ENCODE measurements at regions not wholly inside any gene's neighbourhood (a gene's known extent, or its start where the extent isn't known, plus 50 kb on each side); places are given as distances from the start of the nearest gene placed in this dataset.

DNA sequence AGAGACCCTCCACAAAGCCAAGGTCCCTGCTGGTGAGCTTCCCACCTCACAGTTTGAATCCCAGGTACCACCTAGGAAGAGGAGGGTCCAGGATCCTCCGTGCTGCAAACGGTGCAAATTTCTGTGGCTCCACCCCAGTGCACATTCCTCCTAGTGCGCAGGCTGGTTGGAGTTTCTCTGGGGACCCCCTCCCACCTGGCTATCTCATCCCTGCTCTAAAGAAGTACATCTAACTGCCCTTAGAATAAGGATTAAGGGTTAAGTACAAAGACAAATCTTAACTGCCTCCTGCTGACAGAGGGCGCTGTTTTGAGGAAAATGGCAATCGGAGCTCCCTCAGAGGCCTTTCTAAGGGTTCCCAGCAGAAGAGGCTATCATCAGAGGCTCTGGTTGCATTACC is 109.6 kb upstream of the FSIP2 start:
- no peak for ATAC-seq (ENCODE audit: low FRiP score in 2 of 2)

DNA sequence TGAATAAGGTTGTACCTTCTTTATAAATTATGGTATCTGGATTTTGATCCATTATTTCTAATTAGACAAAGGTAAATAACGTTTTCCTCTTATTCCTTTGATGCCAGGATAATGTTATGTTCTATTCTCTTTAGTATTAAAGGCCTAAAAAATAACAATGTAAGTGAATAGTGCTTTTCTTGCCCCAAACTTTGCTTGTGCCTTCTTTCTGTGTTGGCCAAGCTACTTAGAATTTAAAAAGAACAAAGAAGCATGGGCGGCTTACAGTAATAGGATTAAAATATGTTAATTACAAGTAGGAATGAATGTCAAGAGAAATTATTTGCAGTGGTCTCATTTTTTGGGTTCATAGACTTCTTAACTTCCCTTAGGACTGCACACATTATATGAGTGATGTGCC is 105.0 kb upstream of the FSIP2 start:
- ATAC-seq (ENCODE audit: low FRiP score in 2 of 2) = no peak
- no peak overlapping the region for H3K27ac ChIP-seq
- H3K36me3 ChIP-seq = no peaks in the 10 kb centered on the region
- DNase-seq = no peak
- H3K4me1 ChIP-seq = no peaks in the 10 kb centered on the region
- no peak overlapping the region for H3K4me3 ChIP-seq
- WGBS, 2 donors = 67 to 78% methylated on average over 2 of the region's 2 CpGs
- H3K9me3 ChIP-seq = no peaks in the 10 kb centered on the region
- no peaks in the 10 kb centered on the region for H3K27me3 ChIP-seq
- TF ChIP-seq, protein P1, sequence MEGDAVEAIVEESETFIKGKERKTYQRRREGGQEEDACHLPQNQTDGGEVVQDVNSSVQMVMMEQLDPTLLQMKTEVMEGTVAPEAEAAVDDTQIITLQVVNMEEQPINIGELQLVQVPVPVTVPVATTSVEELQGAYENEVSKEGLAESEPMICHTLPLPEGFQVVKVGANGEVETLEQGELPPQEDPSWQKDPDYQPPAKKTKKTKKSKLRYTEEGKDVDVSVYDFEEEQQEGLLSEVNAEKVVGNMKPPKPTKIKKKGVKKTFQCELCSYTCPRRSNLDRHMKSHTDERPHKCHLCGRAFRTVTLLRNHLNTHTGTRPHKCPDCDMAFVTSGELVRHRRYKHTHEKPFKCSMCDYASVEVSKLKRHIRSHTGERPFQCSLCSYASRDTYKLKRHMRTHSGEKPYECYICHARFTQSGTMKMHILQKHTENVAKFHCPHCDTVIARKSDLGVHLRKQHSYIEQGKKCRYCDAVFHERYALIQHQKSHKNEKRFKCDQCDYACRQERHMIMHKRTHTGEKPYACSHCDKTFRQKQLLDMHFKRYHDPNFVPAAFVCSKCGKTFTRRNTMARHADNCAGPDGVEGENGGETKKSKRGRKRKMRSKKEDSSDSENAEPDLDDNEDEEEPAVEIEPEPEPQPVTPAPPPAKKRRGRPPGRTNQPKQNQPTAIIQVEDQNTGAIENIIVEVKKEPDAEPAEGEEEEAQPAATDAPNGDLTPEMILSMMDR (IDR thresholded peaks at IDR 0.05) = no peak
- TF ChIP-seq POLR2A (IDR thresholded peaks at IDR 0.05) (no peak), POLR2AphosphoS5 (IDR thresholded peaks at IDR 0.05) (no peak)

More for the DNA sequence above, 109.6 kb upstream of the FSIP2 start:
- TF ChIP-seq, protein P1 (IDR thresholded peaks at IDR 0.05) = no peak
- TF ChIP-seq POLR2AphosphoS5 (IDR thresholded peaks at IDR 0.05) (no peak), EP300 (IDR thresholded peaks at IDR 0.05) (no peak), POLR2A (IDR thresholded peaks at IDR 0.05) (no peak)
- no peak for DNase-seq
- no peak overlapping the region for H3K27ac ChIP-seq
- H3K9me3 ChIP-seq = no peaks in the 10 kb centered on the region
- no peak overlapping the region for H3K4me3 ChIP-seq
- no peaks in the 10 kb centered on the region for H3K36me3 ChIP-seq
- H3K27me3 ChIP-seq = no peaks in the 10 kb centered on the region
- 34 to 36% methylated on average over 5 of the region's 5 CpGs for WGBS, 2 donors
- H3K4me1 ChIP-seq = no peaks in the 10 kb centered on the region

GRCh38 chr2:185638771-185639170 is 99.8 kb upstream of the FSIP2 start:
- Histone ChIP-seq H3K36me3 (no peaks in the 10 kb centered on the region), H3K4me3 (no peak overlapping the region), H3K27me3 (no peaks in the 10 kb centered on the region), H3K9me3 (no peaks in the 10 kb centered on the region), H3K4me1 (no peaks in the 10 kb centered on the region), H3K27ac (no peak overlapping the region)
- WGBS, 2 donors = 45 to 51% methylated on average over 3 of the region's 3 CpGs
- ATAC-seq (ENCODE audit: low FRiP score in 2 of 2) = no peak
- no peak for DNase-seq
- TF ChIP-seq EP300 (IDR thresholded peaks at IDR 0.05) = no peak
- TF ChIP-seq POLR2AphosphoS5 (IDR thresholded peaks at IDR 0.05) = no peak
- TF ChIP-seq, protein P1 (IDR thresholded peaks at IDR 0.05) = no peak
- TF ChIP-seq POLR2A (IDR thresholded peaks at IDR 0.05) = no peak

DNA sequence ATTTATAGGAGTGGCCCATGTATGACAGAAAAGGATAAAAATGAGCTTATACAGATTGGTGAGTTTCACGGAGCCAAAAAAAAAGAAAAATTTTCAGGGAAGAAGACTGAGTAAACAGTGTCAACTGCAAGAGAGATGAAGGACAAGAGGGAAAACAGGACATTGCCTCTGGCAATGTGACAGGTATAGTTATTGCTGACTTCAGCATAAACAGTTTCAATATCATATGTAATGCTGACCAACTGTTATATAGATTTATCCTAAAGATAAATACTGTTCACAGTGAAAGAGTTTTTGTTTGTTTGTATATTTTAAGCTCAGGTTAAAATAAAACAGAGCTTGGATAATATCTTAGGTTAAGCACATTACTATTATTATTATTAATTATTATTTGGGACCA is 98.0 kb upstream of the FSIP2 start:
- no peak for ATAC-seq (ENCODE audit: low FRiP score in 2 of 2)
- Histone ChIP-seq H3K4me1 (no peaks in the 10 kb centered on the region), H3K27ac (no peak overlapping the region), H3K36me3 (no peaks in the 10 kb centered on the region), H3K27me3 (no peaks in the 10 kb centered on the region), H3K4me3 (no peak overlapping the region), H3K9me3 (no peaks in the 10 kb centered on the region)
- 74 to 81% methylated on average over 1 of the region's 1 CpG for WGBS, 2 donors
- TF ChIP-seq, protein P1 (IDR thresholded peaks at IDR 0.05) = no peak
- TF ChIP-seq POLR2AphosphoS5 (IDR thresholded peaks at IDR 0.05) (no peak), POLR2A (IDR thresholded peaks at IDR 0.05) (no peak), EP300 (IDR thresholded peaks at IDR 0.05) (no peak)
- DNase-seq = no peak

DNA sequence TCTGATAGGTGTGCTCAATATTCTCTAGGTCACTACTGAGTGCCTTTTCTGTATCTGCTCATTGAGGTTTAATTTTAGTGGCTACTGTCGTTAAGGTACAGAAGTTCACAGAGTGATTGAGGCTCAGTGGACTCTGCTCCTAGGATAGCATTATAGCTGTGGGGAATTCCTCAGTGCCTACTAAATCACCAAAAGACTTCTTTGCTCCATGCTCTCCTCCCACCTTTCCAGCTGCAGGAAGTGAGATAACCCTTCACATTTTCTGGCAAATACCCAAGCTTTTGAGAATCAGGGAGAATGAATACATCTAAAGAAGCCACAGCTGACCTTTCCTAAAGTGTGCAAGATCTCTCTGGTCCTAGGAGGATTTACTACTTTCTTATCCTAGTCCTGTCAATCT is 95.2 kb upstream of the FSIP2 start:
- 65 to 94% methylated on average over 1 of the region's 1 CpG for WGBS, 2 donors
- Histone ChIP-seq H3K36me3 (no peaks in the 10 kb centered on the region), H3K4me1 (no peaks in the 10 kb centered on the region), H3K27ac (no peak overlapping the region), H3K9me3 (no peaks in the 10 kb centered on the region), H3K27me3 (no peaks in the 10 kb centered on the region), H3K4me3 (no peak overlapping the region)
- DNase-seq (no peak), ATAC-seq (ENCODE audit: low FRiP score in 2 of 2) (no peak)
- TF ChIP-seq POLR2A (IDR thresholded peaks at IDR 0.05) (no peak), POLR2AphosphoS5 (IDR thresholded peaks at IDR 0.05) (no peak), EP300 (IDR thresholded peaks at IDR 0.05) (no peak)
- TF ChIP-seq, protein P1 (IDR thresholded peaks at IDR 0.05) = no peak

Measured in upper lobe of left lung (tissue), 6 donors.